Chondrocyte (in vitro differentiated cells): ENCODE measurements at regions not wholly inside any gene's neighbourhood (a gene's known extent, or its start where the extent isn't known, plus 50 kb on each side); places are given as distances from the start of the nearest gene placed in this dataset.

ENCODE experiments used
- DNase-seq: peaks from one replicate; pipeline ENCODE4 v3.0.0; 2021; ENCODE audit warnings: mixed read lengths, low spot score
- H3K27ac Mint-ChIP-seq: one replicate; pipeline ENCODE4 v1.8.0; 2021; ENCODE audit warnings: mild to moderate bottlenecking, moderate library complexity, mixed read lengths; ENCODE audit not compliant: unreplicated experiment
- H3K27me3 Mint-ChIP-seq: 2 replicates; pipeline ENCODE4 v1.8.0; 2021; ENCODE audit warnings: low read depth, mixed read lengths
- H3K36me3 Mint-ChIP-seq: 2 replicates; pipeline ENCODE4 v1.8.0; 2021; ENCODE audit warnings: low read depth, mixed read lengths
- H3K4me1 Mint-ChIP-seq: 2 replicates; pipeline ENCODE4 v1.8.0; 2021; ENCODE audit warnings: low read depth, mild to moderate bottlenecking, mixed read lengths
- H3K4me3 Mint-ChIP-seq: one replicate; pipeline ENCODE4 v1.8.0; 2021; ENCODE audit warnings: mild to moderate bottlenecking, moderate library complexity, mixed read lengths; ENCODE audit not compliant: unreplicated experiment
- H3K9me3 Mint-ChIP-seq: 2 replicates; pipeline ENCODE4 v1.8.0; 2021; ENCODE audit warnings: low read depth, mixed read lengths
- TF ChIP-seq, protein P1 (sequence below): fragments of 200-600 bp; sonication (generic); IDR thresholded peaks from 2 replicates; pipeline ENCODE4 v1.5.0; 2021; ENCODE audit warnings: antibody characterized with exemption, mild to moderate bottlenecking, moderate library complexity

DNA sequence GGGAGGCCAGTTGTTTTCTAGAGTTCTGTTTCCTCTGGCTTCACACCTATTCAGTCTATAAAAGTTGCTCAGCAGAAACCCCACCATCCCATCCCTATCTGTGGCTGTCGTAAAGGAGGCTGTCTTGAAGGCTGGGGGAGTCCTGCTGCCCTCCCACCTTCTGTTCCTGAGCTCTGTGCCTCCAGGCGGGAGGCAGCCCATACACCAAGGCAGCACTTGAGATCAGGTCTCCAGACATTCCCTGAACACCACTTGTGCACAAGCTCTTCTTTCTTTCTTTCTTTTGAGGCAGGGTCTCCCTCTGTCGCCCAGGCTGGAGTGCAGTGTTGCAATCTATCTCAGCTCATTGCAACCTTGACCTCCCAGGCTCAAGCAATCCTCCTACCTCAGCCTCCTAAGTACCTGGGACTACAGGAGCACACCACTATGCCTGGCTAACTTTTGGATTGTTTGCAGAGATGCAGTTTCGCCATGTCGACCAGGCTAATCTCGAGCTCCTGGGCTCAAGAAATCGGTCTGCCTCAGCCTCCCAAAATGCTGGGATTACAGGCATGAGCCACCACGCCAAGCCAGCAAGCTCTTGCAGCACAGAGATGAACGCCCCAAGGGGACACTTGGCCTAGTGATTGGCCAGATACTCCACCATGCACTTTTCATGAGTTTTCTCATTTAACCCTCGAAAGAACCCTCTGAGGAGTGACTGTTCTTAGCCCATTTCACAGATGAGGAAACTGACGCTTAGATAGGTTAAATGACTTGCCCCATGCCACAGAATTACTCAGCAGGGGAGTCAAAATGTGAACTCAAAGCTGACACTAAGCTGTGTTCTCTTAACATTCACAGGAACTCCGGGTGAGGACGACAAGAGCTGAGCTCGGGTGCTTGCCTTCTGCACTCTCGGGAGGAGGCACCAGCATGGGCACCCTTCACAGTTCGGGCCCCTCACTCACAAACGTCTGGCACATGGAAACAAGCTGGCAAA, 55.8 kb upstream of the ENPP6 start:
- no peak for DNase-seq
- TF ChIP-seq, protein P1, sequence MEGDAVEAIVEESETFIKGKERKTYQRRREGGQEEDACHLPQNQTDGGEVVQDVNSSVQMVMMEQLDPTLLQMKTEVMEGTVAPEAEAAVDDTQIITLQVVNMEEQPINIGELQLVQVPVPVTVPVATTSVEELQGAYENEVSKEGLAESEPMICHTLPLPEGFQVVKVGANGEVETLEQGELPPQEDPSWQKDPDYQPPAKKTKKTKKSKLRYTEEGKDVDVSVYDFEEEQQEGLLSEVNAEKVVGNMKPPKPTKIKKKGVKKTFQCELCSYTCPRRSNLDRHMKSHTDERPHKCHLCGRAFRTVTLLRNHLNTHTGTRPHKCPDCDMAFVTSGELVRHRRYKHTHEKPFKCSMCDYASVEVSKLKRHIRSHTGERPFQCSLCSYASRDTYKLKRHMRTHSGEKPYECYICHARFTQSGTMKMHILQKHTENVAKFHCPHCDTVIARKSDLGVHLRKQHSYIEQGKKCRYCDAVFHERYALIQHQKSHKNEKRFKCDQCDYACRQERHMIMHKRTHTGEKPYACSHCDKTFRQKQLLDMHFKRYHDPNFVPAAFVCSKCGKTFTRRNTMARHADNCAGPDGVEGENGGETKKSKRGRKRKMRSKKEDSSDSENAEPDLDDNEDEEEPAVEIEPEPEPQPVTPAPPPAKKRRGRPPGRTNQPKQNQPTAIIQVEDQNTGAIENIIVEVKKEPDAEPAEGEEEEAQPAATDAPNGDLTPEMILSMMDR, result no peak
- Mint-ChIP-seq H3K4me1 (peaks cover 5% of the 10 kb centered on the region), H3K36me3 (peaks cover 6% of the 10 kb centered on the region), H3K27ac (no peak overlapping the region), H3K4me3 (no peak overlapping the region), H3K9me3 (peaks cover 7% of the 10 kb centered on the region), H3K27me3 (no peaks in the 10 kb centered on the region)

DNA sequence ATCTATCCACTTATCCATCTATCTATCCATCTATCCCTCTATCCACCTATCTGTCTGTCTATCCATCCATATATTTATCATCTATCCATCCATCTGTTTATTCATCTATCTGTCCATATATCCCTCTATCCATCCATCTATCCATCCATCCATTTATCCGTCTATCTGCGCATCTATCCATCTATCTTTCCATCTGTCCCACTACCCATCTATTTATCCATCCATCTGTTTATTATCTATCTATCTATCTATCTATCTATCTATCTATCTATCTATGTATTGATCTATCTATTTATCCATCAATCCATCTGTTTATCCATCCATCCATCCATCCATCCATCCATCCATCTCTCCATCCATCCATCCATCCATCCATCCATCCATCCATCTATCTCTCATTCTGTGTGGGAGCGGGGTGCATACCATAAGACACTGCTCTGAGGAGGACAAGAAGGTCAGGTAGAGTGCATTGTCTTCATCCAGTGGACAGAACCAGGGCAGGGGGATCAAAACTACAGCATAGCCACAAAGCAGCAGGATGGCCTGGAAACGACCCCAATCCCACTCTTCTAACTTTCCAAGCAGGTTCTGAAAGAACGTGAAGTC, 53.2 kb upstream of the ENPP6 start:
- no peak for DNase-seq
- Mint-ChIP-seq H3K36me3 (no peaks in the 10 kb centered on the region), H3K27me3 (no peaks in the 10 kb centered on the region), H3K27ac (no peak overlapping the region), H3K4me1 (peaks cover 19% of the 10 kb centered on the region), H3K4me3 (no peak overlapping the region), H3K9me3 (no peaks in the 10 kb centered on the region)
- TF ChIP-seq, protein P1, result no peak

DNA sequence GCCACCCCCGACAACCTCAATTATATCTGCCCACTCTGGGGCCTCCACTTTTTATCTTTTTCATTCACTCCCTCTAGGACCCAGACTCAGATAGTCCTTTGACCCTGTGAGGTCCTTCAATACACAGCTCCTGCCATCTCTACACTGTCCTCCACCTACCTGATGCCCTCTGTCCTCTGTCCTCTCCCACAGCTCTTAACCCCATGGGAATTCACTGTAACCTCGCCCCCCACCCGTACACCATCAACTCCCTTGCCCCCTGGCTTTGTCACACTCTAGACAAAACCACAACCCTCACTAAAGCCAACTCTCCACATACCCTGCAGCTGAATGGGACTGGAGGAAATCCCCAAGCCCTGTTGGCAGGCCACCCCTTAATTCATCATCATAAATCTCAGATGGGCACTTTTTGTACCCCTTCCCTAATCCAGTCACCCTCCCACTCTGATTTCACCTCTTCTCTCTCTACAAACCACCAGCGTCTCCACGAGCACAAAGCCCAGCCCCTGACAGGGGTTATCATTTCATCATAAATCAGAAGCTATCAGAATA, 52.3 kb upstream of the ENPP6 start:
- H3K4me1 Mint-ChIP-seq, result peaks cover 27% of the 10 kb centered on the region
- H3K9me3 Mint-ChIP-seq, result no peaks in the 10 kb centered on the region
- no peak for DNase-seq
- H3K27me3 Mint-ChIP-seq, result no peaks in the 10 kb centered on the region
- no peak overlapping the region for H3K27ac Mint-ChIP-seq
- no peaks in the 10 kb centered on the region for H3K36me3 Mint-ChIP-seq
- no peak overlapping the region for H3K4me3 Mint-ChIP-seq
- TF ChIP-seq, protein P1, result no peak

DNA sequence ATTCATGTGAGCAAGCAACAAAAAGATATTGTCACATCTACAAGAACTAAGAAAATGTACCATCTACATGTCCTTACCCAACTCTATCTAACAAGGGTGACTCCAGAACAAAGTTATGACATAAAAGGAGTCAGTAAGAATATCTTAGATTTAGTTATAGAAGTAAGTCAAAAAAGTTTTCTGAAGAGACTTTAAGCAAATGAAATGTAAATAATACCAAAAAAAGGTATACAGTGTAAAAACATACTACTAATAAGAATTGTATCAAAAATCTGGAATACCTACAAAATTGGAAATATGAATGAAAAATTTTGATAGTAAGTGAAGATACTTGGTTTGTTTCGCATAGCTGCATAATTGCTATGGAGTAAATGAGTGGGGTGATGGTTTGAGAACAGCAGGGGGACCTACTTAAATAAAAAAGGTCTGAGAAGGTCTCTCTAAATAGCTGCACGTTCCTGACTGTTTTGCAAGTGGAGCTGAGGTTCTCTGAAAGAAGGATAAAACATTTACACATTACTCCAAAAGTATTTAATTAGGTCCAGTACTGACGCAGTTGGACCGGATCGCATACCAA, 51.0 kb upstream of the ENPP6 start:
- H3K4me1 Mint-ChIP-seq, result peaks cover 31% of the 10 kb centered on the region
- TF ChIP-seq, protein P1, result peak; percentile 49
- no peak for DNase-seq
- H3K4me3 Mint-ChIP-seq, result peak overlapping the region; percentile 57
- no peaks in the 10 kb centered on the region for H3K27me3 Mint-ChIP-seq
- H3K27ac Mint-ChIP-seq, result peak overlapping the region; percentile 85
- no peaks in the 10 kb centered on the region for H3K36me3 Mint-ChIP-seq
- H3K9me3 Mint-ChIP-seq, result no peaks in the 10 kb centered on the region
